Loucy (cell line): ENCODE measurements at regions not wholly inside any gene's neighbourhood (a gene's known extent, or its start where the extent isn't known, plus 50 kb on each side); places are given as distances from the start of the nearest gene placed in this dataset.

ENCODE experiments used
- H2AFZ ChIP-seq: fragments of 200-600 bp; sonication (generic); 2 replicates; pipeline ENCODE4 v1.6.0; 2016; ENCODE audit warnings: antibody characterized with exemption, mild to moderate bottlenecking, low read length, moderate library complexity
- H3F3A ChIP-seq: fragments of 200-600 bp; 2 replicates; pipeline ENCODE4 v1.6.0; 2016; ENCODE audit warnings: antibody characterized with exemption, low read depth, mild to moderate bottlenecking
- H3K27me3 ChIP-seq: fragments of 200-600 bp; sonication (generic); 2 replicates; pipeline ENCODE4 v1.6.1; 2014; ENCODE audit warnings: low read length, mild to moderate bottlenecking; ENCODE audit not compliant: insufficient read depth, poor library complexity, severe bottlenecking
- H3K36me3 ChIP-seq: fragments of 200-600 bp; sonication (generic); 2 replicates; pipeline ENCODE4 v1.6.1; 2016; ENCODE audit warnings: low read length; ENCODE audit not compliant: insufficient read depth
- H3K4me1 ChIP-seq: fragments of 200-600 bp; sonication (generic); 2 replicates; pipeline ENCODE4 v1.5.1; 2014; ENCODE audit warnings: low read length, mild to moderate bottlenecking; ENCODE audit not compliant: insufficient read depth, poor library complexity, severe bottlenecking
- H3K4me2 ChIP-seq: fragments of 200-600 bp; sonication (generic); 2 replicates; pipeline ENCODE4 v1.6.0; 2014; ENCODE audit warnings: antibody characterized with exemption, low read length, low read depth, mild to moderate bottlenecking; ENCODE audit not compliant: poor library complexity, severe bottlenecking
- H3K4me3 ChIP-seq: fragments of 200-600 bp; sonication (generic); 2 replicates; pipeline ENCODE4 v1.5.1; 2014; ENCODE audit warnings: low read length, mild to moderate bottlenecking, mixed read lengths; ENCODE audit not compliant: poor library complexity, severe bottlenecking
- H3K79me2 ChIP-seq: fragments of 200-600 bp; sonication (generic); 2 replicates; pipeline ENCODE4 v1.6.1; 2014; ENCODE audit warnings: low read length; ENCODE audit not compliant: insufficient read depth
- H3K9ac ChIP-seq: fragments of 200-600 bp; sonication (generic); 2 replicates; pipeline ENCODE4 v1.6.0; 2014; ENCODE audit warnings: mild to moderate bottlenecking, low read depth, low read length, moderate library complexity; ENCODE audit not compliant: poor library complexity, severe bottlenecking
- H3K9me2 ChIP-seq: fragments of 200-600 bp; sonication (generic); replicated peaks from 2 replicates; pipeline ENCODE4 v1.6.1; 2016; ENCODE audit warnings: low read depth, low read length, mixed read lengths
- H3K9me3 ChIP-seq: fragments of 200-600 bp; sonication (generic); 2 replicates; pipeline ENCODE4 v1.6.1; 2014; ENCODE audit warnings: mild to moderate bottlenecking, antibody characterized with exemption, low read length, low read depth; ENCODE audit not compliant: insufficient read depth
- H4K20me1 ChIP-seq: fragments of 200-600 bp; sonication (generic); 2 replicates; pipeline ENCODE4 v1.6.0; 2014; ENCODE audit warnings: antibody characterized with exemption, low read length, mild to moderate bottlenecking; ENCODE audit not compliant: insufficient read depth, poor library complexity, severe bottlenecking
- CTCF ChIP-seq: fragments of 200-600 bp; sonication (generic); conservative IDR thresholded peaks from 2 replicates; pipeline ENCODE4 v1.5.1; 2014; ENCODE audit warnings: mild to moderate bottlenecking, antibody characterized with exemption, low read length
- EZH2phosphoT487 ChIP-seq: fragments of 200-600 bp; IDR thresholded peaks from 2 replicates; pipeline ENCODE4 v1.6.1; 2018; ENCODE audit warnings: antibody characterized with exemption, mild to moderate bottlenecking, moderate library complexity, borderline replicate concordance

DNA sequence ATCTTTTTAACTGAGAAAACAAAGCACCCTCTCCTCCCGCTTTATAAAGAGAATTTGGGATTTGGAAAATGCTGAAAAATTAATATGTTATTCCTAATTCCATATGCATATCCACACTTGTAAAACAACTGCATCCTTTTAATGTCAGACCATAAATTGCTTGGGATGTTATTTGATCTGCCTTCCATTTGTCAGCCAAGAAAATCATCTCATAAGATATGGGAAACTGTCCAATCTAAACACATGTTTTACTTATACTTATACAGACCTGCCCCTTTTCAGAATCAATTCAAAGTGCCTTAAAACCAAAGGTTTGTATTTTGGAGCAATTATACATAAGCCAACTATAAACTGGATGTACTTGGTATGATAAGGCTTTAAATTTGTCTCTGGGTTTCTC is 595.5 kb upstream of the PFKP start:
- Histone ChIP-seq H3K9me2 (no peaks in the 10 kb centered on the region), H3K9ac (no peak overlapping the region), H3K4me2 (no peak overlapping the region), H3K27me3 (no peaks in the 10 kb centered on the region), H2AFZ (no peak overlapping the region), H3K4me3 (no peak overlapping the region), H3K4me1 (no peaks in the 10 kb centered on the region), H3K36me3 (no peaks in the 10 kb centered on the region), H3F3A (no peaks in the 10 kb centered on the region), H3K9me3 (no peaks in the 10 kb centered on the region), H4K20me1 (no peaks in the 10 kb centered on the region), H3K79me2 (no peaks in the 10 kb centered on the region)
- TF ChIP-seq EZH2phosphoT487 (no peak), CTCF (no peak)

- Histone ChIP-seq H3K4me1 (no peaks in the 10 kb centered on the region), H3K9me3 (no peaks in the 10 kb centered on the region), H3K4me2 (no peak overlapping the region), H2AFZ (no peak overlapping the region), H3K9me2 (no peaks in the 10 kb centered on the region), H3K27me3 (no peaks in the 10 kb centered on the region), H3K79me2 (no peaks in the 10 kb centered on the region), H3K9ac (no peak overlapping the region), H4K20me1 (no peaks in the 10 kb centered on the region), H3F3A (no peaks in the 10 kb centered on the region), H3K36me3 (no peaks in the 10 kb centered on the region), H3K4me3 (no peak overlapping the region)
- TF ChIP-seq CTCF (no peak), EZH2phosphoT487 (no peak)
Measured at GRCh38 chr10:2469802-2470201, 597.5 kb upstream of the PFKP start.

DNA sequence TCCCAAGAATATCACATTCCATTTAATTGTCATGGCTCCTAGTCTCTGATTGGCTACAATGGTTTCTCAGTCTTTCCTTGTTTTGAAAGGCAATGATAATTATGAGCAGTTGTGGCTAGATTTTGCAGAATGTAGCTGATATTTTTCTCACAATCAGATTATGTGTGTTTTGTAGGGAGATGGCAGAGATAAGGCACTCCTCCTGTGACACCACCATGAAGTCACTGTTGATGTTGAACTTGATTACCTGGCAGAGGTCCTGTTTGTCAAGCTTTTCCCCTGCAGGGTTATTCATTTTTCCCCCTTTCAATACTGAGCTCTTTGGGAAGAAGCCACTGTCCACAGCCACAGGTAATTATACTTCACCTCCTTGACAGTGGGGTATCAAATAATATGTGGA is 602.9 kb upstream of the PFKP start:
- no peak for TF ChIP-seq CTCF
- no peak for TF ChIP-seq EZH2phosphoT487
- H3K4me2 ChIP-seq, result no peak overlapping the region
- H2AFZ ChIP-seq, result no peak overlapping the region
- H3K9ac ChIP-seq, result no peak overlapping the region
- no peaks in the 10 kb centered on the region for H4K20me1 ChIP-seq
- H3K36me3 ChIP-seq, result no peaks in the 10 kb centered on the region
- no peaks in the 10 kb centered on the region for H3K9me2 ChIP-seq
- no peaks in the 10 kb centered on the region for H3K9me3 ChIP-seq
- no peaks in the 10 kb centered on the region for H3K4me1 ChIP-seq
- H3K4me3 ChIP-seq, result no peak overlapping the region
- H3F3A ChIP-seq, result no peaks in the 10 kb centered on the region
- no peaks in the 10 kb centered on the region for H3K27me3 ChIP-seq
- H3K79me2 ChIP-seq, result no peaks in the 10 kb centered on the region
